ENCODE measurements at regions not wholly inside any gene's neighbourhood (a gene's known extent, or its start where the extent isn't known, plus 50 kb on each side); places are given as distances from the start of the nearest gene placed in this dataset.

GRCh38 chr11:28799316-28799715 is 691.1 kb downstream of the METTL15 start:
- DNase-seq (ENCODE audit: low read depth) = no peak

- DNase-seq (ENCODE audit: low read depth) = no peak
These were observed 690.1 kb downstream of the METTL15 start for GRCh38 chr11:28798286-28798685.

DNA sequence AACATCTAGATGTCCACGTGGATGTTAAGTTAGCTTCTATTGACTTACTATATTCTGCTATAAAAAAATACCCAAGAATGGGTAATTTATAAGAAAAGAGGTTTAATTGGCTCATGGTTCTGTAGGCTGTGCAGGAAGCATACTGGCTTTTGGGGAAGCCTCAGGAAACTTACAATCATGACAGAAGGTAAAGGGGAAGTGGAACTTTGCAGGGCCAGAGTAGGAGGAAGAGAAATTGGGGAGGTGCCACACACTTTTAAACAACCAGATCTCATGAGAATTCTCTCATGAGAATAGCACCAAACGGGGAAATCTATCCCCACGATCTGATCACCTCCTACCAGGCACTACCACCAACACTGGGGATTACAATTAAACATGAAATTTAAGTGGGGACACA is 689.3 kb downstream of the METTL15 start:
- no peak for DNase-seq (ENCODE audit: low read depth)

DNA sequence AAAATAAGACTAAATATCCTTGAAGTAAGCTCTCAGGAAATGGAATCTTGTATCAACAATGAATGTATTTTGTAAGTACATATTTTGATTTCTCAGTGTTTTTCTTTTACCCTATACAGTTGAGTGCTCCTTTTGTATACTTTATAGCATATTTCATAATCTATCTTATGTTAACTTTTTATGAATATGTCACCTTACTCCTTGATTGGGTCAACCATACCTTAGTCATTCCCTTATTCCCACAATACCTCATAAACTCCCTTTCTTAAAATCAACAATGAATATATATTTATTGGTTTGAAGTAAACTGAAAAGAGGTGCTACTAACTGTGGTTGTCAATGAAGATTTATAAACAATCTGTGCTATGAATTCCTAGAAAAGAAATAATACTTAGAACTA is 686.2 kb downstream of the METTL15 start:
- DNase-seq (ENCODE audit: low read depth) = no peak

DNA sequence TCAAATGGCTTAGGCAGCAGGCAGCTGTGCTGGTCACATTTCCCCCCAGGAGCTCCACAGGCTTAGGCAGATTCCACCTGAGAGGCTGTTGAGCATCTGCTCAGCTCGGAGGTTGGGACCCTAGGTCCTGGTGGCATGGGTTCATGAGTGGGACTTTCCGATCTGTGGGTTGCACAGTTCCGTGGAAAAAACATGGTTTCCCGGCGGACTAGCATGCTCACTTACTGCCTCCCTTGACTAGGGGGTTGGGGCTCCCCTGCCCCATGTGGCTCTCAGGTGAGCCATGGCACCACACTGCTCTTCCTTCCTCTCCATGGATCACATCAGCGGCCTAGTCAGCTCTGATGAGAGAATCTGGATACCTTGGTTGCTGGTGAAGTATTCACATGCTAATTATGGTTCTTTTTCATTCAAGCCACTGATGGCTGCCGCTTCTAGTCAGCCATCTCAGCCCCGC is 685.1 kb downstream of the METTL15 start:
- no peak for DNase-seq (ENCODE audit: low read depth)

- no peak for DNase-seq (ENCODE audit: low read depth)
These were observed 684.7 kb downstream of the METTL15 start for GRCh38 chr11:28792856-28793255.

- peak; percentile 42 for DNase-seq (ENCODE audit: low read depth)
These were observed 679.7 kb downstream of the METTL15 start for GRCh38 chr11:28787897-28788296.

GRCh38 chr11:28777126-28777525 is 668.9 kb downstream of the METTL15 start:
- no peak for DNase-seq (ENCODE audit: low read depth)

DNA sequence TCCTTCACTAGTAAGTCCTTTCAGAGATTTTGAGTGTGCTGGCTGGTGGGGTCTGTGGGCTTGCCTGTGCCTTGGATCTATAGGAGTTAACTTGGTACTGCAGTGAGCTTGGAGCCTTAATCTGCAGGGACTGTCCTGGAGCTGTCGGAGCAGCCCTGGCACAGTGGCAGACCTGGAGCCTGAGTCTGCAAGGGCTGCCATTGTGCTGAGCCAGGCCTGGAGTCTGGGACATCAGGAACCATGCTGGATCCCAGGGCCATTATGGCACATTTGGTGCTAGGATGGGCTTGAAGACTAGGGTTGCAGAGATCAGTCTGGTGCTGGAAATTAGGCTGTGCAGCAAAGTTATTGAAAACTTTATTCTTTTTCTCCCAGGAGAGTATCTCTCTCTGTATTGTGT is 665.4 kb downstream of the METTL15 start:
- no peak for DNase-seq (ENCODE audit: low read depth)

- no peak for DNase-seq (ENCODE audit: low read depth)
These were observed 662.6 kb downstream of the METTL15 start for GRCh38 chr11:28770806-28771205.

GRCh38 chr11:28767574-28767973 is 659.4 kb downstream of the METTL15 start:
- peak; percentile 49 for DNase-seq (ENCODE audit: low read depth)

DNA sequence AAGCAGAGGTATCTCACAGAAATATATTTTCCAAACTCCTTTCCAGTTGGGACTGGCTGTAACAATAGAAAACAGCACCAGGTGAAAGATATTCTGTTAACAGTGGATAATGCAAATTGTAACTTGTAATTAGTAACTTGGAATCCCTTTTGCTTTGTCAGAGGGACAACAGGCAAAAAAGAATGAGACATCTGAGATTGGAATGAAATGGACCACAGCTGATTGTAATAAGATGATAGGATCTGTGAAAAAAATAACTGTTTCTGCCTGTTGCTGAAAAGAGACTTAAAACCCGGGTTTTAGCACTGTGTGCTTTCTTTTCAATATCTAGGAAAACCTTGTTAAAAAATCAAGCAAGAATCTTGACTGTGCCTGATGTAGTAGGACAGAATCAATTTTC is 655.7 kb downstream of the METTL15 start:
- no peak for DNase-seq (ENCODE audit: low read depth)

GRCh38 chr11:28763151-28763550 is 655.0 kb downstream of the METTL15 start:
- DNase-seq (ENCODE audit: low read depth) = no peak

GRCh38 chr11:28760676-28761390 is 652.6 kb downstream of the METTL15 start:
- DNase-seq (ENCODE audit: low read depth) = no peak

DNA sequence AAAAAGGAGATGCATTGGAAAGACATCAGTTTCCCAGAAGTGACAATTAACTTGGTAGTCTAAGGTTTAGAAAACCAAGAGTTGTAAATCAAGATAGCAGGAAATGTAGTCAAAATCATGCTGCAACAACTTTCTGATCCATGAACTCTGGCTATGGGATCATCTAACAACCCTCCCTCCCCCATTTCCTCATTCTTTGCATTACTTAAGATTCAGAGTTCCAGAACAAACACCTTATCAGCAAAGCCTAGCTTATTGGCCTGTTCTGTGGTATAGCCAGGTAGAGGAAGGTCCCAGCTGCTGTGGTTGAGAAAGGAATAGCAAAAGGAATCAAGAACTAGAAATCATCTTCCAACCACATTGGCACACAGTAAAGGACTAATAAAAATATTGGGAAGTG is 651.1 kb downstream of the METTL15 start:
- DNase-seq (ENCODE audit: low read depth) = no peak

- DNase-seq (ENCODE audit: low read depth) = peak; percentile 90
These were observed 649.7 kb downstream of the METTL15 start for GRCh38 chr11:28757725-28758515.

GRCh38 chr11:28756977-28757376 is 648.8 kb downstream of the METTL15 start:
- peak; percentile 86 for DNase-seq (ENCODE audit: low read depth)

DNA sequence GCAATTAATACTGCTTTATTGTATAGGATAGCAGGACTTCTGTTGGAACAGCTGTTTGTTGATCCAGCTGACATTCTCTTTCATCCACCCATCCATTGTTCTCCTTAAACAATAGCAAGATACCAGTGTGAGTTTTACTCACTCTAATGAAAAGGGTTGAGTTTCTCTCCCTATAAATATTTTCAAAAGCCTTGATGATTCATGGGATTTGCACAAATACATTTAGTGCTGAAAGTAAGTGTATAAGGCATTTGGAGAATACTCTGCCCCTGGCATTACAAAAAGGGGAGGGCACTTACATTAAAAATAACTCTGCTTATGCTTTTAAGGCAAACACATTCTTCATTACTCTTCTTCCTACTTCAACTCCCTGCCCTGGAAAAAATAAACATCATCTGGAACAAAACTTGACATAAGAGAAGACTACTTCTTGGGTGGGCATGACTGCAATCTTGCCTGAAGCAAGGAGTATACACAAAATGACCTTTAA is 634.9 kb downstream of the METTL15 start:
- DNase-seq (ENCODE audit: low read depth) = no peak

GRCh38 chr11:28739489-28740280 is 631.5 kb downstream of the METTL15 start:
- no peak for DNase-seq (ENCODE audit: low read depth)

GRCh38 chr11:28738549-28738948 is 630.4 kb downstream of the METTL15 start:
- no peak for DNase-seq (ENCODE audit: low read depth)

- DNase-seq (ENCODE audit: low read depth) = no peak
These were observed 628.1 kb downstream of the METTL15 start for GRCh38 chr11:28736256-28736655.

DNA sequence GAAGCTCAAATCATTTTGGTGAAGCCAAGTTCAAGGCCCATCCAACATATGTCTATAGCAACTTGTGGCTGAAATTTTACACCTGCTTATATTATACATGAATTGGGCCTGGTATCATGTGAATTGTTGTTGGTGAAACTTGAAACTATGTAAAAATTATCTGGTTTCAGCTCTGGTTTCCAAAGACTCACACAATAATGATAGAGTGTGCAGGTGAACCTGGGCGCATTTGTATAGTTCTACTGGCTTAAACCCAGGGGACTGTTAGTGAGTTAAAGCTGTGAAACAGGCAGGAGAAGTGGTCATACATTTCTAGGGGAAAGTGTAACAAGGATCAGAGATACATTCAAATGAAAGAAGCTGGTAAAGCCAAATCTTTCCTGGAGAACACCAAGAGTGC is 627.3 kb downstream of the METTL15 start:
- no peak for DNase-seq (ENCODE audit: low read depth)

Data from HS-5 (cell line).